DOHH2 (cell line): ENCODE measurements at regions not wholly inside any gene's neighbourhood (a gene's known extent, or its start where the extent isn't known, plus 50 kb on each side); places are given as distances from the start of the nearest gene placed in this dataset.

Experiments used
- EZH2phosphoT487 ChIP-seq: fragments of 200-600 bp; sonication (generic); IDR thresholded peaks from 2 replicates; pipeline ENCODE4 v1.6.1; 2017; ENCODE audit warnings: borderline replicate concordance, mild to moderate bottlenecking, antibody characterized with exemption, low read length, moderate library complexity, mixed read lengths
- TF ChIP-seq, protein P1 (sequence below): fragments of 200-600 bp; sonication (generic); IDR thresholded peaks from one replicate; pipeline ENCODE4 v1.5.1; 2014; ENCODE audit warnings: antibody characterized with exemption, mild to moderate bottlenecking, low read depth, low read length; ENCODE audit not compliant: poor library complexity, severe bottlenecking

- TF ChIP-seq, protein P1, sequence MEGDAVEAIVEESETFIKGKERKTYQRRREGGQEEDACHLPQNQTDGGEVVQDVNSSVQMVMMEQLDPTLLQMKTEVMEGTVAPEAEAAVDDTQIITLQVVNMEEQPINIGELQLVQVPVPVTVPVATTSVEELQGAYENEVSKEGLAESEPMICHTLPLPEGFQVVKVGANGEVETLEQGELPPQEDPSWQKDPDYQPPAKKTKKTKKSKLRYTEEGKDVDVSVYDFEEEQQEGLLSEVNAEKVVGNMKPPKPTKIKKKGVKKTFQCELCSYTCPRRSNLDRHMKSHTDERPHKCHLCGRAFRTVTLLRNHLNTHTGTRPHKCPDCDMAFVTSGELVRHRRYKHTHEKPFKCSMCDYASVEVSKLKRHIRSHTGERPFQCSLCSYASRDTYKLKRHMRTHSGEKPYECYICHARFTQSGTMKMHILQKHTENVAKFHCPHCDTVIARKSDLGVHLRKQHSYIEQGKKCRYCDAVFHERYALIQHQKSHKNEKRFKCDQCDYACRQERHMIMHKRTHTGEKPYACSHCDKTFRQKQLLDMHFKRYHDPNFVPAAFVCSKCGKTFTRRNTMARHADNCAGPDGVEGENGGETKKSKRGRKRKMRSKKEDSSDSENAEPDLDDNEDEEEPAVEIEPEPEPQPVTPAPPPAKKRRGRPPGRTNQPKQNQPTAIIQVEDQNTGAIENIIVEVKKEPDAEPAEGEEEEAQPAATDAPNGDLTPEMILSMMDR, result peak; percentile 81
- TF ChIP-seq EZH2phosphoT487, result no peak
Measured at GRCh38 chr4:163587867-163588266, 93.4 kb downstream of the TMA16 start.
